22Rv1 (cell line): ENCODE measurements at regions not wholly inside any gene's neighbourhood (a gene's known extent, or its start where the extent isn't known, plus 50 kb on each side); places are given as distances from the start of the nearest gene placed in this dataset.

ENCODE experiments used
- H3K27ac ChIP-seq: fragments of 450-650 bp; 2 replicates; pipeline ENCODE4 v1.5.1; 2017
- ZFX ChIP-seq: fragments of 450-650 bp; IDR thresholded peaks from 2 replicates; pipeline ENCODE4 v1.6.1; 2017; ENCODE audit warnings: antibody characterized with exemption, borderline replicate concordance
- TF ChIP-seq, protein P1 (sequence below): fragments of 450-650 bp; IDR thresholded peaks from 2 replicates; pipeline ENCODE4 v1.5.1; 2017; ENCODE audit warnings: mild to moderate bottlenecking

DNA sequence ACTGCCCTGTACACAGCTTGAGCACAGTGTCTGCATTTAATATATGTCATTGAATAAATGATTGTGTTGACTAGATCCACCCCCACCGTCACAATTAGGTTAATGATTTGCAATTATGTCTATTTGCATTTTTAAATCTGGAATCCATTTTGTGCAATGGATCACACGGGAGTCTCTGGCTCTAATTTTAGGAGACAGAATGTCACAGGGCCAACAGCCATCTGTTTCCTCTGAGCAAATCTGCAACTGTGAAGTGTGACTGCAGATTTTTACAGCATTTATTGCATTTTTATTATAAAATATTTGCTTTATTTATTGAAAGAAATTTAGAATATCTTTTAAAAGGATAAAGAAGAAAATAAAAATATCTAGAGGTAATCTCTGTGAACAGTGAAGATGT is 316.8 kb downstream of the HS3ST1 start:
- H3K27ac ChIP-seq: peak overlapping the region; percentile 17; the same call in 1 of the 2 replicates

DNA sequence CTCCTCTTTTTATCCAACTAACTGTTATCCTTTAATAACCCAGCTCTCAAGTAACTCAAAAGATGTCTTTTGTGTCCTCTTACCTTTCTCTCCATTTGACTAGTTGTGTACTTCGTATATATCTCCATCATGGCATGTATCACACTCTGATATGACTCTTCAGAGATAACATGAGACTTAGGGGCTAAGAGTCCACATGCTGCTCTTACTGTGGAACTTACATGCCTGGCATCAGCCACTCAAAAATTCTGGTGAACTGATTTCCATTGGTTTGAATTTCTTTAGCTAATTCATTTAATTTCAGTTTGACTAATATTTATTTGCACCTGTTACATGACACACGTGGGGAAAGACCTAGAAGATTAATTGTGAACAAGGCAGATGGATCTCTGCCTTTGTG is 317.3 kb downstream of the HS3ST1 start:
- no peak for TF ChIP-seq ZFX
- TF ChIP-seq, protein P1, sequence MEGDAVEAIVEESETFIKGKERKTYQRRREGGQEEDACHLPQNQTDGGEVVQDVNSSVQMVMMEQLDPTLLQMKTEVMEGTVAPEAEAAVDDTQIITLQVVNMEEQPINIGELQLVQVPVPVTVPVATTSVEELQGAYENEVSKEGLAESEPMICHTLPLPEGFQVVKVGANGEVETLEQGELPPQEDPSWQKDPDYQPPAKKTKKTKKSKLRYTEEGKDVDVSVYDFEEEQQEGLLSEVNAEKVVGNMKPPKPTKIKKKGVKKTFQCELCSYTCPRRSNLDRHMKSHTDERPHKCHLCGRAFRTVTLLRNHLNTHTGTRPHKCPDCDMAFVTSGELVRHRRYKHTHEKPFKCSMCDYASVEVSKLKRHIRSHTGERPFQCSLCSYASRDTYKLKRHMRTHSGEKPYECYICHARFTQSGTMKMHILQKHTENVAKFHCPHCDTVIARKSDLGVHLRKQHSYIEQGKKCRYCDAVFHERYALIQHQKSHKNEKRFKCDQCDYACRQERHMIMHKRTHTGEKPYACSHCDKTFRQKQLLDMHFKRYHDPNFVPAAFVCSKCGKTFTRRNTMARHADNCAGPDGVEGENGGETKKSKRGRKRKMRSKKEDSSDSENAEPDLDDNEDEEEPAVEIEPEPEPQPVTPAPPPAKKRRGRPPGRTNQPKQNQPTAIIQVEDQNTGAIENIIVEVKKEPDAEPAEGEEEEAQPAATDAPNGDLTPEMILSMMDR: no peak
- H3K27ac ChIP-seq: peak overlapping the region; percentile 17; the same call in 1 of the 2 replicates

More for the DNA sequence above, 316.8 kb downstream of the HS3ST1 start:
- TF ChIP-seq, protein P1: no peak
- no peak for TF ChIP-seq ZFX

DNA sequence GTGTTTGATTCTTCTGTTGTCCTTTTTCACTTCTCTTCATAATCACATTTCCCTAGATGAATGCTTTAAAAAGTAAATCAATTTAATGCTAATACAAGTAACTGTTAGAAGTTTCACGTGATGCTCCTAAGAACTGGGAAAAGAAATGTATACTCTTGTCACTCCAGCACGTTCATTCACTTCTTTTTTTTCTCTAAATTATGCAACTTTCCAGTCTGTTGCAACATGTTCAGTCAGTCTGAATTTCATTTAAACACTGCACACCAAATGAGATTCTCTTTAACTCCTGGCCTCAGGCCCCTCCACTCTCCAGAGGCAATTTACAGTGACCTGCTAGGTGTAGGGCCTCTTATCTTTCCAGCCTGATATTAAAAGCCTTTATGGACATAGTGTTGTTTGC is 321.9 kb downstream of the HS3ST1 start:
- TF ChIP-seq, protein P1: no peak
- TF ChIP-seq ZFX: no peak
- H3K27ac ChIP-seq: no peak overlapping the region

DNA sequence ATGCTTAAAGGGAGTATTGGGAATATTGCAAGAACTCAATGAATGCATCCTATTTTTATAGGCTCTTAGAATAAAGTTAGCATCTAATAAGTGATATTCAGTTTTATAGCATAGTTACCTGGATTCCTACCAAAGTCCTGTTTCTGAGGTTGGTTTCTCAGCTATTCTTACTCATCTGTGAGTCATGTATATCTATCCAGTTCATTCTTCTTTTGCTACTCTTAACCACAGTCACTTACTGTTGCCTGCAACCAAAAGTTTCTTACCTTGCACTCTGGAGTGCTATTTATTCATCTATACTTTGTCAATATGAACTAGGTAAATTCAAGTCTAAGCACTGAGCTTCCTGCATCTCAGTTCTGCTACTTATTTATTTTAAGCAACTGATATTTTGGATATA is 322.5 kb downstream of the HS3ST1 start:
- TF ChIP-seq ZFX: no peak
- TF ChIP-seq, protein P1: no peak
- H3K27ac ChIP-seq: no peak overlapping the region

DNA sequence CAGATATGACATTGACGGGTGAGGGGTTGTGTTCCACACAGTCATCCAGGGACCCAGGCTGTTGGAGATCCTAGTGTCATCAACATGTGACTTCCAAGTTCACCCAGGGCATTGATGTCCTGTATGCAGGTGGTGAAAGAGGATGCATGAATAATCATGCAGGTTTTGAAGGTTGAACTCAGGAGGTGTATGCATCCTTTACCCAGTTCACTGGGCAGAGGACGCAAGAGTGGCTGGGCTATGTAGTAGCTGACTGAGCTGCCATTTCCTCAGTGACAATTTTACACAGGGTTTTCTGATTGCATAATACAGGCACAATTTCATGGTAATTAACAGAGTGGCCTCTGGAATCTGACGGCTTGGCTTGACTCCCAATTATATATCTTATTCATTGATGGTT is 323.0 kb downstream of the HS3ST1 start:
- no peak overlapping the region for H3K27ac ChIP-seq
- TF ChIP-seq, protein P1: no peak
- no peak for TF ChIP-seq ZFX

DNA sequence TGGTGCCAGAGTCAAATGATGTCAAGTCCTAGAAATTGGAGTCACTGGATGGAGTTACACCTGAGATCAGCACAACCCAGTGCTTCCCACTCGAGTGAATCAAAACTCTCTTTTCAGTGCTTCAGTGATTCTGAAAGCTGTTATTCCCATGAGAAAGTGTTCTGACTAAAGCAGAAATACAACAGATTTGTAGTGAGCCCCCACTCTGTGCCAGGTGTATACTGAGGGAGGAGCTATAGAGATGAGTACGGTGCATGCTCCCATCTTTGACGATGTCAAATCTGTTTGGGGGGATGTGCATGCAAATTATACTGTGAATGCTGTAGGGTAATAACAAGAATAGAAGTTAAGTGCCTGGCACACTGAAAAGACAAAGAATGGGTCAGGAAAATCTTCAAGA is 330.2 kb downstream of the HS3ST1 start:
- H3K27ac ChIP-seq: no peak overlapping the region
- TF ChIP-seq ZFX: no peak
- TF ChIP-seq, protein P1: no peak

DNA sequence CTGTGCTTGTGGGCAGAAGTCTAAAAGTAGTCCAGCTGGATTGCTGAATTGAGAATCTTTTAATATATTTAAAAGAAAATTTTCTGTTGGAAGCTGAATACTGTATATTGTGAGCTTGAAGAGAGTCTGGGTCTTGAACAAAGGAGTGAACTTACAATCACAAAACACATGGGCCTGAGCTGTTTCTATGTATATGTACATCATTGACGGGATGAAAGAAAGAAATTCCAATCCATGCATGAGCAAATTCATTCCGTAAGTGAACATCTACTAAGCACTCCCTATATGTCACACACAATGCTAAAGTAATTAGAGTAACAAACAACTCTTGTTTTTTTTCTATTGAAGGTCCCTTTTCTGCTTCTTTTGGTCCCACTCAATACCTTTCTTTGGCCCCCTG is 331.0 kb downstream of the HS3ST1 start:
- TF ChIP-seq, protein P1: no peak
- TF ChIP-seq ZFX: no peak

More for the DNA sequence above, 331.0 kb downstream of the HS3ST1 start:
- no peak overlapping the region for H3K27ac ChIP-seq
